A673 (cell line): ENCODE measurements at regions not wholly inside any gene's neighbourhood (a gene's known extent, or its start where the extent isn't known, plus 50 kb on each side); places are given as distances from the start of the nearest gene placed in this dataset.

Source experiments
- CTCF ChIP-seq: fragments of 300-800, 200-600 bp; sonication (generic); conservative IDR thresholded peaks from 2 replicates; pipeline ENCODE4 v1.5.1; 2017; ENCODE audit warnings: low read depth, mild to moderate bottlenecking, antibody characterized with exemption, low read length, moderate library complexity, mixed read lengths
- EZH2 ChIP-seq: fragments of 200-600 bp; sonication (generic); IDR thresholded peaks from 2 replicates; pipeline ENCODE4 v1.6.1; 2017; ENCODE audit warnings: borderline replicate concordance, low read depth, mild to moderate bottlenecking, mixed read lengths, antibody characterized with exemption, low read length; ENCODE audit not compliant: poor library complexity, severe bottlenecking

DNA sequence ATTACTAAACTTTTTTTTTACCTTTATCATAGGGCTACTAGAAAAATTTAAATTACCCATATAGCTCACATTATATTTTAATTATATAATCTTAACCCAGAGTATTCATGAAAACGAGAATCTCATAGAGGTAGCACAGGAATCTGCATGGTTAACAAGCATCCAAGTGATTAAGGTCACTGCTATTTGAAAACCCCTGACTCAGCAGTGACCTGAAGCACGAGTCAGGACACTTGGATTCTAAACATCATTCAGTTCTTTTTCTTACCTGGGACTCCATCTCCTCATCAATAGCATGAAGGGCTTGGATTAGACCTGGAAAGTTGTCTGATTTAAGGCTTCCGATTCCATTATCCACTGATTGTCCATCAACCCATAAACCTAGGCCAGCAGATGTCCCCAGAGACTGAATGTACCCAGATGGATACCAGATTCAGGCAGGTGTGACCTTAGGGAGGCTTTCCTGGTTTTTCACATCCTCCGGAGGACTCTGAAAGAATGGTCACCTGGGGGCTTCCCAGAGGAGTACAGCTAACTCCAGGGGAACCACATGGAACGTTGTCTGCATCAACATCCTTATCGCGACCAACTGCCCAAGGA, 174.3 kb downstream of the SETD4 start:
- no peak for TF ChIP-seq CTCF
- no peak for TF ChIP-seq EZH2
